ENCODE measurements at regions not wholly inside any gene's neighbourhood (a gene's known extent, or its start where the extent isn't known, plus 50 kb on each side); places are given as distances from the start of the nearest gene placed in this dataset.
"Not testable (repeated sequence)": the region's sequence is repeated elsewhere in the genome, so short reads cannot be mapped to it uniquely, and the experiment has no call there.

- DNase-seq = no peak
Measured at GRCh38 chr5:57948091-57948490, 465.5 kb upstream of the ACTBL2 start.

DNA sequence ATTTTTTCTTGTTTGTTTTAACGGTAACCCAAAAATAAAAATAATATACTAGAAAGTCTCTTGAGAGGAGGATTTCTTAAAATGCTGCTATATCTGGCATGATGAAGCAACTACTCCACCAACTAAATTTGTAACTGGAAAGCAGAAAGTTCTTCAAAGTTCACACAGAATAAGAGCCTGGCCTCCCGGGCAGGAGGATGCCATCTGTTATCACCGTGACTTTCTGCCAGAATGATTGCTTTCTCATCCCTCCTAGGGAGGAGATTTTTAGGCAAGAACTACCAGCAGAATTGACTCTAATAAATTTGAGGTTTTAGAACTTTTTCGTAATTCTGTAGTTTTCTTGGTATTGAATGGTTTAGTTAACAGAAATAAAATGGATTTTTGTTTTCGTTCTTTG is 464.6 kb upstream of the ACTBL2 start:
- no peak for DNase-seq

GRCh38 chr5:57940879-57941278 is 458.3 kb upstream of the ACTBL2 start:
- DNase-seq = no peak

DNA sequence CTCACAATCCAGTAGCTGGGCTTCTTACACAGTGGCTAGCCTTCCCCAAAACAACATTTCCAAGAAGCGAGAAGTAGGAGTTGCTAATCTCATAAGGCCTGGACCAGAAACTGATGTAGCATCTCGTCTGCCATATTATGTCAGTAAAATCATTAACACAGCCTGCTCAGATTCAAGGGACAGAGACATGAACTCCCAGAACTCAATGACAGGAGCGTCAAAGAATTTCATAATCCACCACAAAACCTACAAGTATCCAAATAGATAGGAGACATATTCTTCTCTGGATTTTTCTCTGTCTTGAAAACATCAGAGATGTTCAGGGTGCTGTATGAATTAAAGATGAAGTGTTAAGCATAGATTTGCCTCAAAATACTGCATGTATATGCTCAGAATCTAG is 457.6 kb upstream of the ACTBL2 start:
- no peak for DNase-seq

- no peak for DNase-seq
Measured at GRCh38 chr5:57939771-57940170, 457.2 kb upstream of the ACTBL2 start.

DNA sequence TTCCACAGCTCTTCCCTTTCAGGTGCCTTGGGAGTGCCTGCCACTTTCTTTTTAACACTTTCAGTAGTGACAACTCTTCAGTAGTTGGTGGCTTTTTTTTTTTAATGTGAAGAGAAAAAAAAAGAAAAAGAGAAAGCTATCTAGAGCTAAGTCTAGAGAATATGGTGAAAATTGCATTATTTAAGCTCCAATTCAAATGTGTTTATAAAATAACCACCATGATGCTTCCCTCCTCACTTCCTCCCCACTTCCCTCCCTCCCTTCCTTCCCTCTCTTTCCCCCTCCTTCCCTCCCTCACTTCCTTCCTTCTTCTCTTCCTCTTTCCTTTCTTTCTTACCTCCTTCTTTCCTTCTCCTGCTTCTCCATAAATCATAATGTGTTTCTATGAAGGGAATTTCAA is 456.7 kb upstream of the ACTBL2 start:
- no peak for DNase-seq

GRCh38 chr5:57938174-57938557 is 455.6 kb upstream of the ACTBL2 start:
- DNase-seq = no peak

- DNase-seq = no peak
Measured at GRCh38 chr5:57937501-57938173, 455.0 kb upstream of the ACTBL2 start.

- no peak for DNase-seq
Measured at GRCh38 chr5:57937025-57937424, 454.4 kb upstream of the ACTBL2 start.

DNA sequence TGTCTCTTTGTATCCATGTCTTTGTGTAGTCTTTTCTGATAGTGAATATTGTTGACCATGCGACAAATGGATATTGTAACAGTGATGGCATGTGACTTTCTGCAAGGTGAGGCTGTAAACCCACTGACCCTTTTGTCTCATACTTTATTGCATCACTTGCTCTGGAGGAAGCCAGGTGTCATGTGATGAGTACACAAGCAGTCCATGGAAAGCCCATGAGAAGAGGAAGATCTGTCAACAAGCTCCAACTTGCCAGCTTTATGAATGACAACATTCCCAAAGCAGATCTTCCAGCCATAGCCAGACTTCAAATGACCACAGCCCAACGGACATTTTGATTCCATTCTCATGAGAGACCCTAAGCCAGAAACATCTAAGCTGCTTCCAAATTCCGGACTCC is 450.1 kb upstream of the ACTBL2 start:
- DNase-seq = no peak

- DNase-seq = no peak
Measured at GRCh38 chr5:57931807-57932206, 449.2 kb upstream of the ACTBL2 start.

- no peak for DNase-seq
Measured at GRCh38 chr5:57931352-57931751, 448.7 kb upstream of the ACTBL2 start.

DNA sequence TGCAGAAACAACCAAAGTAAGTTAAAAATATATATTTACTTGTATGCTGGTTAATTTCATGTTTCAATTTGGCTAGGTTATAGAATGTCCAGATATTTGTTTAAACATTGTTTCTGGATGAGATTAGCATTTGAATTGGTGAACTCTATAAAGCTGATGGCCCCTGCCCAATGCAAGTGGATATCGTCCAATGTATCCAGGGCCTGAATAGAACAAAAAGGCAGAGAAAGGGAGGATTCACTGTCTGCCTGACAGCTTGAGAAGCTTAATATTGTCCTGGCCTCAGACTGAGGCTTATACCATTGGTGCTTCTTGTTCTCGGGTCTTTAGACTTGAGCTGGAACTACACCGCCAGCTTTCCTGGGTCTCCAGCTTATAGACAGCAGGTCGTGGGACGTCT is 446.7 kb upstream of the ACTBL2 start:
- no peak for DNase-seq

- DNase-seq = not testable (repeated sequence)
Measured at GRCh38 chr5:57923094-57923493, 440.5 kb upstream of the ACTBL2 start.

- DNase-seq = no peak
Measured at GRCh38 chr5:57917004-57917403, 434.4 kb upstream of the ACTBL2 start.

GRCh38 chr5:57915536-57915935 is 432.9 kb upstream of the ACTBL2 start:
- no peak for DNase-seq

DNA sequence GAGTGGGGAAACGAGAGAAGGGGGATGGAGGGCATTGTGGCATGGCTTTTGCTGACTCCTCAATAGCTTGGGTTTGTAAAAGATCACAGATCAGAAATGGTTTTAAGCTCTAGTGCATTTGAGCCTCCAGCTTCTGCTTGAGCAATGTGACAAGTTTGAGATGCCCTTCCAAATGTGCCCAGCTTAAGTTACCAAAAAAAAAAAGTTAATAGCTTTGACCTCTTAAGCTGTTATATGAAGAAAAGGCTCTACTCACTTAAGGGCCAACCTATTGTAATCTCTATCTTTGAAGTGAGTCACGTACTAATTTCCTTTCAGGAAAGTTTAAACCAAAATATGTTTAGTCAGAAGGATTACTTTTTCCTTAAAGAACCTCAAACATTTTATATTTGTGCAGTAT is 428.8 kb upstream of the ACTBL2 start:
- no peak for DNase-seq

GRCh38 chr5:57906671-57907070 is 424.1 kb upstream of the ACTBL2 start:
- DNase-seq = no peak

- no peak for DNase-seq
Measured at GRCh38 chr5:57903458-57903857, 420.8 kb upstream of the ACTBL2 start.

DNA sequence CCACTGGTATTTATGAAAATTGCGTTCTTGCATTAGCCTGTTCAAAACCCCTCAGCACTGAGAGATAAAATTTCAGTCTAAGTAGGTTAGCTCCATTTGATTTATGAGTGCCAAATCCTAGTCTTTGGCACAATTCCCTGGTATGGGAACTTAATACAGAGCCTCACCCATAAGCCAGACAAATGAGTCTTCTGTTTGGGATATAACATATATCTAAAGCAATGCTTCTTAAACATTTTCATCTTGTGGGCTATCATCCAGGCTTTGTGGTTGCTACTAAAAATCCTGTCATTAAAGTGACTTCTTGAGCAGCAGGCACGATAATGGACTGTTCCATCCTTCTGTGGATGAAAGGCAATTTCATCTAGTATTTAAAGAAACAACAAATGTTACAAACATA is 419.5 kb upstream of the ACTBL2 start:
- DNase-seq = no peak

DNA sequence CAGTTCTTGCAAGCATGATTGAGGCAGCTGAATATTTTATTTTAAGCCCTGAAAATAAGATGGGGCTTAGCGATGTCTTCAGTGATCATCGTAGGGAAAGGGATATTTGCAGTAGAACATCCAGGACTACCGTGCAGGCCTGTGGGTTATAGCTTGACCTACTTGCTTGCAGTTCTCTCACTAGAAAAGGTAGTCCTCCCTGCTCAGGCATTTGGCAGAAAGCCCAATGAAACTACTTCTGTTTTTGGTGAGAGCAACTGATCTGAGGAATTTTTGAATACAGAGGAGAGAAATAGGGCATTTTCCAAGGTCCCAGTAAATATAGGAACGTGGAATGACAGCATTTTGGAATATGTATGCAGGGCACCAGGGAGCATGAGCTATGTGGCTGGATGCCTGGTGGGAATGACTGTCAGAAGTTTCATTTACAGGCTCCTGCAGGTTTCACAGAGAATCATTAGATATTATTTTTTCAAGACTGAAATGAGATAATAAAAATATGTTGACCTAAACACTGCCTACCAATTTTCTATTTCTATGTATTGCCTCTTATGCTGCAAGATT is 417.9 kb upstream of the ACTBL2 start:
- peak; percentile 20 for DNase-seq

GRCh38 chr5:57896576-57896975 is 414.0 kb upstream of the ACTBL2 start:
- DNase-seq = no peak

GRCh38 chr5:57895766-57896165 is 413.2 kb upstream of the ACTBL2 start:
- no peak for DNase-seq

GRCh38 chr5:57893926-57894325 is 411.3 kb upstream of the ACTBL2 start:
- no peak for DNase-seq
